Thyroid gland (tissue), 4 donors: ENCODE measurements at regions not wholly inside any gene's neighbourhood (a gene's known extent, or its start where the extent isn't known, plus 50 kb on each side); places are given as distances from the start of the nearest gene placed in this dataset. TPM values are rescaled to one million over a fixed set of nuclear protein-coding genes. Genes with fewer than 3 reads are reported as not detected.

ENCODE experiments used
- DNase-seq, 2 donors: peaks; one replicate each; pipeline ENCODE4 v3.0.0-alpha.2; 2019
- H3K27ac ChIP-seq, 3 donors: fragments of 200-600 bp; sonication (generic); 1 replicate in 2 of 3; 2 replicates in 1 of 3; pipeline ENCODE4 v1.5.1; 2016 to 2019; ENCODE audit warnings: mild to moderate bottlenecking in 1 of 3, moderate library complexity in 1 of 3
- H3K27me3 ChIP-seq: fragments of 200-600 bp; sonication (generic); one replicate; pipeline ENCODE4 v1.5.1; 2019
- H3K36me3 ChIP-seq, 2 donors: fragments of 200-600 bp; sonication (generic); one replicate each; pipeline ENCODE4 v1.5.1; 2016 to 2019
- H3K4me1 ChIP-seq, 2 donors: fragments of 200-600 bp; sonication (generic); one replicate each; pipeline ENCODE4 v1.5.1; 2017 to 2019
- H3K4me3 ChIP-seq, 3 donors: fragments of 200-600 bp; sonication (generic); replicated peaks in 1 of 3; 1 replicate in 2 of 3; 2 replicates in 1 of 3; pipeline ENCODE4 v1.5.1; 2016; ENCODE audit warnings: mild to moderate bottlenecking in 1 of 3
- H3K9me3 ChIP-seq: fragments of 200-600 bp; sonication (generic); one replicate; pipeline ENCODE4 v1.5.1; 2017
- CTCF ChIP-seq, 6 experiments: fragments of 200-600 bp in 3 of 6; fragments of 450-650 bp in 3 of 6; sonication (generic) in 3 of 6; IDR thresholded peaks; one replicate each; pipeline ENCODE4 v1.5.1; 2016 to 2019; ENCODE audit warnings: antibody characterized with exemption in 6 of 6, mild to moderate bottlenecking in 2 of 6, inconsistent platforms in 1 of 6, moderate library complexity in 1 of 6
- POLR2A ChIP-seq, 2 donors: fragments of 450-650 bp; IDR thresholded peaks; one replicate each; pipeline ENCODE4 v1.6.1; 2017; ENCODE audit warnings: antibody characterized with exemption in 2 of 2, mild to moderate bottlenecking in 2 of 2, moderate library complexity in 1 of 2
- WGBS, 2 donors: methylation state at CpG; one replicate each; pipeline ENCODE4 v1.1.5; 2017; 5-methylcytosine and 5-hydroxymethylcytosine counted together
- intact Hi-C: fragments of 100-400 bp; cut with DNase I; formaldehyde crosslinking; loops from one replicate; pipeline ENCODE4 v1.15.1; 2023
- small RNA-seq: library from RNA; depleted of rRNA; stranded (forward); fragments of <200 nt; gene quantifications from one replicate; pipeline ENCODE3, GENCODE V24; 2016

GRCh38 chr13:46951516-46951915 lies 54.7 kb upstream of the HTR2A start:
- intact Hi-C loops, result no loop called here
- Histone ChIP-seq H3K36me3 (no peaks in the 10 kb centered on the region), H3K27me3 (no peaks in the 10 kb centered on the region), H3K4me1 (no peaks in the 10 kb centered on the region), H3K4me3 (no peak overlapping the region), H3K27ac (no peak overlapping the region), H3K9me3 (no peaks in the 10 kb centered on the region)
- WGBS, 2 donors, result 81 to 95% methylated on average over 6 of the region's 6 CpGs
- no peak for TF ChIP-seq CTCF (IDR thresholded peaks at IDR 0.05)
- no peak for TF ChIP-seq POLR2A (IDR thresholded peaks at IDR 0.05)
- DNase-seq, result no peak

GRCh38 chr13:46949211-46949610 lies 52.4 kb upstream of the HTR2A start:
- WGBS, 2 donors, result 95 to 98% methylated on average over 3 of the region's 3 CpGs
- H3K4me1 ChIP-seq, result no peaks in the 10 kb centered on the region
- TF ChIP-seq CTCF (IDR thresholded peaks at IDR 0.05) (no peak), POLR2A (IDR thresholded peaks at IDR 0.05) (no peak)
- H3K27me3 ChIP-seq, result no peaks in the 10 kb centered on the region
- H3K36me3 ChIP-seq, result no peaks in the 10 kb centered on the region
- no peaks in the 10 kb centered on the region for H3K9me3 ChIP-seq
- no peak overlapping the region for H3K27ac ChIP-seq
- intact Hi-C loops, result no loop called here
- no peak for DNase-seq
- H3K4me3 ChIP-seq, result no peak overlapping the region

- Histone ChIP-seq H3K36me3 (no peaks in the 10 kb centered on the region), H3K4me3 (no peak overlapping the region), H3K4me1 (no peaks in the 10 kb centered on the region), H3K27me3 (no peaks in the 10 kb centered on the region), H3K27ac (no peak overlapping the region), H3K9me3 (no peaks in the 10 kb centered on the region)
- WGBS, 2 donors, result 86 to 91% methylated on average over 4 of the region's 4 CpGs
- TF ChIP-seq CTCF (IDR thresholded peaks at IDR 0.05), result no peak
- intact Hi-C loops, result no loop called here
- no peak for DNase-seq
Observed at GRCh38 chr13:46948338-46948737, 51.5 kb upstream of the HTR2A start.

GRCh38 chr13:46947425-46948191 lies 50.8 kb upstream of the HTR2A start:
- no peaks in the 10 kb centered on the region for H3K27me3 ChIP-seq
- H3K4me3 ChIP-seq, result no peak overlapping the region
- H3K36me3 ChIP-seq, result no peaks in the 10 kb centered on the region
- no peaks in the 10 kb centered on the region for H3K9me3 ChIP-seq
- no peak for DNase-seq
- H3K4me1 ChIP-seq, result no peaks in the 10 kb centered on the region
- no peak overlapping the region for H3K27ac ChIP-seq
- TF ChIP-seq POLR2A (IDR thresholded peaks at IDR 0.05) (no peak), CTCF (IDR thresholded peaks at IDR 0.05) (no peak)
- 70 to 80% methylated on average over 4 of the region's 4 CpGs for WGBS, 2 donors
- intact Hi-C loops, result no loop called here

Small RNAs in the stretch of these regions (small RNA-seq; reads per million reads assigned to genes)
- not detected for gene GNG5P5
- not detected for gene RN7SL700P
